ENCODE measurements at regions not wholly inside any gene's neighbourhood (a gene's known extent, or its start where the extent isn't known, plus 50 kb on each side); places are given as distances from the start of the nearest gene placed in this dataset.

GRCh38 chr12:13566292-13566691 lies 369.8 kb downstream of the EMP1 start:
- TF ChIP-seq ZMYM2 (CRISPR knock-in tag; IDR thresholded peaks at IDR 0.05) = no peak
- no peak for TF ChIP-seq STAG1 (CRISPR knock-in tag; IDR thresholded peaks at IDR 0.05)
- TF ChIP-seq ZKSCAN1 (IDR thresholded peaks at IDR 0.05; ENCODE audit: low read length) = no peak
- TF ChIP-seq ZNF768 (CRISPR knock-in tag; IDR thresholded peaks at IDR 0.05) = no peak
- no peak for TF ChIP-seq KLF16 (CRISPR knock-in tag; IDR thresholded peaks at IDR 0.05)
- no peak for TF ChIP-seq ETV6 (CRISPR knock-in tag; conservative IDR thresholded peaks at IDR 0.05)
- no peak for TF ChIP-seq ADNP (CRISPR knock-in tag; IDR thresholded peaks at IDR 0.05)
- no peak for TF ChIP-seq ZBTB40 (IDR thresholded peaks at IDR 0.05)
- TF ChIP-seq ZBTB40 (CRISPR knock-in tag; IDR thresholded peaks at IDR 0.05) = no peak

Data from HepG2 (cell line).